ENCODE measurements at regions not wholly inside any gene's neighbourhood (a gene's known extent, or its start where the extent isn't known, plus 50 kb on each side); places are given as distances from the start of the nearest gene placed in this dataset.
"Not testable (repeated sequence)": the region's sequence is repeated elsewhere in the genome, so short reads cannot be mapped to it uniquely, and the experiment has no call there.

DNA sequence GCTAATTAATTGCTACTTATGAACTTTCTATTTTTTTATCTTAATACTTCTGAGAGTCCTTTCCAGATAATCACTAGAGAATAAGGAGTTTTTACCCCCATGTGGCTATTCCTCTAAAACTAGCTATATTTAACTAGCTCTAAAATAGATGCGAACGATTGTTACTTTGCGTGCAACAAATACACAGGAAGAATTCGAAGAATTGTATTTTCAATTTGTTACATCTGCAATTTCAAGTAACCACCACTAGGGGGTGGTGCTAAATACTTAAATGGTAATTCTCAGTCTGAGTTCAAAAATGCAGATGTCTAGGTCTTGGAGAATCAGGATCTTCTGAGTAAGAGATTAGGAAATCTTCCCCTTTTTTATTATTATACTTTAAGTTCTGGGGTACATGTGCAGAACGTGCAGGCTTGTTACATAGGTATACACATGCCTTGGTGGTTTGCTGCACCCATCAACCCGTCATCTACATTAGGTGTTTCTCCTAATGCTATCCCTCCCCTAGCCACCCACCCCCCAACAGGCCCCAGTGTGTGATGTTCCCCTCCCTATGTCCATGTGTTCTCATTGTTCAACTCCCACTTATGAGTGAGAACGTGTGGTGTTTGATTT is 80.9 kb upstream of the KIF2A start:
- not testable (repeated sequence) for TF ChIP-seq POLR2A (IDR thresholded peaks at IDR 0.05; ENCODE audit: low read depth, low read length); POLR2AphosphoS5 (IDR thresholded peaks at IDR 0.05; ENCODE audit: low read depth, low read length); TAF1 (IDR thresholded peaks at IDR 0.05; ENCODE audit: borderline replicate concordance, low read depth, low read length)
